IMR-90 (cell line): ENCODE measurements at regions not wholly inside any gene's neighbourhood (a gene's known extent, or its start where the extent isn't known, plus 50 kb on each side); places are given as distances from the start of the nearest gene placed in this dataset.

Experiments
- ATAC-seq: fragments of 200-7000 bp; cut with Tn5 transposase; 2 replicates; pipeline ENCODE4 v1.9.1; 2020; ENCODE audit warnings: low read depth, mild to moderate bottlenecking, moderate library complexity
- BruUV-seq: library from RNA; stranded (reverse); fragments of 400-500 nt; replicated peaks from 2 replicates; lab custom pipeline; 2021; lab: Mats Ljungman, UMichigan
- CTCF ChIA-PET: fragments of 300-600 bp; formaldehyde crosslinking; extraction: SDS; loops from one replicate; lab custom pipeline; 2021; ENCODE audit warnings: antibody characterized with exemption; lab: Yijun Ruan, JAX
- POLR2A ChIA-PET: fragments of 300-600 bp; sonication (Branson Sonifier 250); formaldehyde crosslinking; loops from one replicate; lab custom pipeline; 2022; ENCODE audit warnings: antibody characterized with exemption; ENCODE audit not compliant: unreplicated experiment; lab: Charles Lee
- DNase-seq: peaks from one replicate; pipeline ENCODE4 v3.0.0; 2013
- H2AFZ ChIP-seq: replicated peaks from 2 replicates; pipeline ENCODE3; 2013; ENCODE audit warnings: low read length, mild to moderate bottlenecking; ENCODE audit not compliant: poor library complexity
- H2AK5ac ChIP-seq: 2 replicates; pipeline ENCODE4 v1.6.1; 2013; ENCODE audit warnings: low read depth, low read length, inconsistent platforms
- H2AK9ac ChIP-seq: replicated peaks from 2 replicates; pipeline ENCODE3; 2013; ENCODE audit warnings: mild to moderate bottlenecking, low read depth, low read length, moderate library complexity; ENCODE audit not compliant: poor library complexity
- H2BK120ac ChIP-seq: 2 replicates; pipeline ENCODE4 v1.6.1; 2013; ENCODE audit warnings: low read depth, low read length, inconsistent platforms
- H2BK15ac ChIP-seq: 3 replicates; pipeline ENCODE4 v1.6.1; 2013; ENCODE audit warnings: low read depth, low read length, inconsistent platforms
- H2BK20ac ChIP-seq: 2 replicates; pipeline ENCODE4 v1.6.1; 2013; ENCODE audit warnings: low read depth, mild to moderate bottlenecking, inconsistent platforms, low read length, moderate library complexity
- H2BK5ac ChIP-seq: 2 replicates; pipeline ENCODE4 v1.6.1; 2013; ENCODE audit warnings: mild to moderate bottlenecking, low read depth, low read length, inconsistent platforms; ENCODE audit not compliant: poor library complexity, severe bottlenecking
- H3K14ac ChIP-seq: replicated peaks from 2 replicates; pipeline ENCODE4 v1.6.1; 2013; ENCODE audit warnings: low read depth, low read length, inconsistent platforms
- H3K18ac ChIP-seq: 2 replicates; pipeline ENCODE4 v1.6.1; 2013; ENCODE audit warnings: low read depth, low read length, control low read depth
- H3K23ac ChIP-seq: 2 replicates; pipeline ENCODE4 v1.6.1; 2013; ENCODE audit warnings: low read depth, low read length, inconsistent platforms
- H3K27ac ChIP-seq: 2 replicates; pipeline ENCODE4 v1.5.1; 2013; ENCODE audit warnings: mild to moderate bottlenecking, control low read depth, low read length; ENCODE audit not compliant: insufficient read depth
- H3K27me3 ChIP-seq: 2 replicates; pipeline ENCODE4 v1.6.1; 2013; ENCODE audit warnings: low read length; ENCODE audit not compliant: control insufficient read depth, insufficient read depth
- H3K36me3 ChIP-seq: 2 replicates; pipeline ENCODE4 v1.6.1; 2013; ENCODE audit warnings: low read length, mixed read lengths; ENCODE audit not compliant: control insufficient read depth, insufficient read depth
- H3K4ac ChIP-seq: 2 replicates; pipeline ENCODE4 v1.6.1; 2013; ENCODE audit warnings: low read depth, low read length, inconsistent platforms
- H3K4me1 ChIP-seq: 2 replicates; pipeline ENCODE4 v1.6.1; 2013; ENCODE audit warnings: low read length, mixed read lengths; ENCODE audit not compliant: control insufficient read depth, insufficient read depth
- H3K4me2 ChIP-seq: 2 replicates; pipeline ENCODE4 v1.6.1; 2013; ENCODE audit warnings: low read depth, mild to moderate bottlenecking, control low read depth, low read length, moderate library complexity
- H3K4me3 ChIP-seq: 2 replicates; pipeline ENCODE4 v1.5.1; 2013; ENCODE audit warnings: low read depth, mild to moderate bottlenecking, control low read depth, low read length, moderate library complexity; ENCODE audit not compliant: insufficient read depth
- H3K56ac ChIP-seq: 2 replicates; pipeline ENCODE4 v1.6.1; 2013; ENCODE audit warnings: low read length, inconsistent platforms; ENCODE audit not compliant: insufficient read depth; ENCODE audit errors: extremely low read depth
- H3K79me1 ChIP-seq, 2 experiments: 2 replicates each; pipeline ENCODE4 v1.6.1; 2013; ENCODE audit warnings: low read length in 2 of 2, inconsistent platforms in 1 of 2, low read depth in 1 of 2
- H3K9ac ChIP-seq: 2 replicates; pipeline ENCODE4 v1.6.1; 2013; ENCODE audit warnings: low read depth, low read length, control low read depth
- H3K9me1 ChIP-seq: 2 replicates; pipeline ENCODE4 v1.6.1; 2013; ENCODE audit warnings: low read length, inconsistent platforms; ENCODE audit not compliant: insufficient read depth
- H3K9me3 ChIP-seq: 2 replicates; pipeline ENCODE4 v1.6.1; 2013; ENCODE audit warnings: low read length; ENCODE audit not compliant: control insufficient read depth, insufficient read depth
- H4K20me1 ChIP-seq: 2 replicates; pipeline ENCODE4 v1.6.1; 2013; ENCODE audit warnings: low read length, inconsistent platforms; ENCODE audit not compliant: insufficient read depth
- H4K5ac ChIP-seq: 2 replicates; pipeline ENCODE4 v1.6.1; 2013; ENCODE audit warnings: mild to moderate bottlenecking, low read depth, low read length, control low read depth
- H4K8ac ChIP-seq, 2 experiments: 2 replicates each; pipeline ENCODE4 v1.6.1; 2013; ENCODE audit warnings: low read depth in 2 of 2, low read length in 2 of 2, control low read depth in 1 of 2, inconsistent platforms in 1 of 2
- H4K91ac ChIP-seq: 2 replicates; pipeline ENCODE4 v1.6.1; 2013; ENCODE audit warnings: low read depth, low read length, inconsistent platforms; ENCODE audit not compliant: insufficient read depth
- BHLHE40 ChIP-seq: fragments of 150-350 bp; IDR thresholded peaks from 2 replicates; pipeline ENCODE4 v1.6.1; 2016; ENCODE audit warnings: mild to moderate bottlenecking, low read depth, low read length
- CEBPB ChIP-seq: IDR thresholded peaks from 2 replicates; pipeline ENCODE4 v1.6.1; 2012; ENCODE audit warnings: low read depth, low read length, improper control_type of control experiment
- MAZ ChIP-seq: IDR thresholded peaks from 2 replicates; pipeline ENCODE4 v1.6.1; 2012; ENCODE audit warnings: low read depth, mild to moderate bottlenecking, low read length, improper control_type of control experiment, moderate library complexity, borderline replicate concordance
- NFE2L2 ChIP-seq: fragments of 150-350 bp; IDR thresholded peaks from 2 replicates; pipeline ENCODE4 v1.6.1; 2016; ENCODE audit warnings: low read depth, mild to moderate bottlenecking, low read length
- POLR2A ChIP-seq: IDR thresholded peaks from 2 replicates; pipeline ENCODE4 v1.6.1; 2012; ENCODE audit warnings: mild to moderate bottlenecking, low read depth, low read length
- RCOR1 ChIP-seq: IDR thresholded peaks from 2 replicates; pipeline ENCODE4 v1.6.1; 2012; ENCODE audit warnings: mild to moderate bottlenecking, low read length, improper control_type of control experiment; ENCODE audit not compliant: insufficient replicate concordance
- USF2 ChIP-seq: fragments of 150-350 bp; IDR thresholded peaks from 2 replicates; pipeline ENCODE4 v1.6.1; 2017; ENCODE audit warnings: mild to moderate bottlenecking, antibody characterized with exemption, low read length, low read depth
- dilution Hi-C: fragments of 300-500 bp; cut with HindIII; formaldehyde crosslinking; loops from one replicate; pipeline ENCODE4 v1.14.3; 2018; ENCODE audit warnings: low sequenced_read_pairs; ENCODE audit not compliant: unreplicated experiment
- in situ Hi-C: fragments of 300-500 bp; cut with MboI; formaldehyde crosslinking; loops from 3 replicates; pipeline ENCODE4 v1.14.3; 2019; ENCODE audit warnings: low sequenced_read_pairs, inconsistent platforms, mixed read lengths
- intact Hi-C: fragments of 100-400 bp; cut with micrococcal nuclease; formaldehyde crosslinking; loops from 2 replicates; pipeline ENCODE4 v1.10.0; 2022

DNA sequence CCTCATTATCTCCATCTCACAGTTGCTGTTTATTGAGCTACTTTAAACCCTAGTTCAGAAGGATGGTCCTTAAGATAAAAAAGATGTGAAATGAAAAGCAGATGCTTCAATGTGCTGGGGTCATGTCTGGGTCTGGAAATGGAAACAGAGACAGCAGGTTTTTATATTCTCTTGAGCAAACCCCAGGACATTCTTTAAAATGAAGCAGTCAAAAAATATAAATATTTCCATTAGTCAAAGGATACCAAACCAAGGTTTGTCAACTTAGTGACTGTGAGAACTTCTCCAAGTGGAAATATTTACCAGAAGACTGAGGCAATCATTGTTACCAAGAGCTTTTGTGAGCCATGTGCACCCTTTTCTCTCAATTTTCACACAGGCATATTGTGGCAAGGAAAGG, 102.5 kb upstream of the DIO2 start:
- Histone ChIP-seq H3K9me1 (no peaks in the 10 kb centered on the region), H4K8ac (peak overlapping the region in 1 of 2 experiments; percentile 2; a peak in 1 of 4 replicates), H2BK120ac (peak overlapping the region; percentile 60), H4K20me1 (no peaks in the 10 kb centered on the region), H2AFZ (no peak overlapping the region), H3K36me3 (no peaks in the 10 kb centered on the region), H2BK15ac (peak overlapping the region; percentile 31; the same call in 1 of the 3 replicates), H2BK5ac (peak overlapping the region; percentile 11), H3K14ac (no peak overlapping the region), H3K4me2 (no peak overlapping the region), H3K23ac (no peak overlapping the region), H2AK5ac (no peak overlapping the region), H3K79me1 (no peaks in the 10 kb centered on the region), H3K9me3 (no peaks in the 10 kb centered on the region), H4K91ac (peak overlapping the region; percentile 47; the same call in 1 of the 2 replicates), H3K4me3 (no peak overlapping the region), H3K27ac (no peak overlapping the region), H2AK9ac (no peak overlapping the region), H3K18ac (peak overlapping the region; percentile 93; the same call in 1 of the 2 replicates), H3K27me3 (no peaks in the 10 kb centered on the region), H3K56ac (no peak overlapping the region), H4K5ac (peak overlapping the region; percentile 67; the same call in 1 of the 2 replicates), H3K4ac (peak overlapping the region; percentile 32; the same call in 1 of the 2 replicates), H3K4me1 (peaks cover 8% of the 10 kb centered on the region), H2BK20ac (peak overlapping the region; percentile 91), H3K9ac (no peak overlapping the region)
- dilution Hi-C loops (no loop called here), in situ Hi-C loops (no loop called here), intact Hi-C loops (no loop called here)
- DNase-seq (peak; percentile 34), ATAC-seq (peak; percentile 15; the same call in 1 of the 2 replicates)
- CTCF ChIA-PET: no interaction called here
- POLR2A ChIA-PET: interaction anchor here (0.6 kb wide), 1 partner anchor 9 kb away, joined by 3 read pairs; no protein-coding TSS in a partner anchor
- TF ChIP-seq CEBPB (no peak), MAZ (no peak), BHLHE40 (no peak), RCOR1 (no peak), NFE2L2 (no peak), USF2 (no peak), POLR2A (no peak)
- BruUV-seq: no TSS peak
